Natural killer cell (primary cell): ENCODE measurements at regions not wholly inside any gene's neighbourhood (a gene's known extent, or its start where the extent isn't known, plus 50 kb on each side); places are given as distances from the start of the nearest gene placed in this dataset.

ENCODE experiments used
- ATAC-seq, 3 donors: fragments of 150-1000 bp in 2 of 3; fragments of 200-7000 bp in 1 of 3; cut with Tn5 transposase; 1 replicate in 1 of 3; 2 replicates in 2 of 3; pipeline ENCODE4 v1.10.0; 2021; ENCODE audit warnings: mild to moderate bottlenecking in 2 of 3, moderate library complexity in 2 of 3
- DNase-seq, 2 donors: peaks; one replicate each; pipeline versions ENCODE4 v3.0.0 to v3.0.0-alpha.2; 2013 to 2021; ENCODE audit warnings: mixed read lengths in 1 of 2
- H3K27ac ChIP-seq: one replicate; pipeline ENCODE4 v1.5.1; 2013; ENCODE audit warnings: mild to moderate bottlenecking, low read length
- H3K27me3 ChIP-seq: one replicate; pipeline ENCODE4 v1.6.1; 2013; ENCODE audit warnings: low read length; ENCODE audit not compliant: control insufficient read depth, insufficient read depth
- H3K36me3 ChIP-seq: one replicate; pipeline ENCODE4 v1.6.1; 2013; ENCODE audit warnings: low read length; ENCODE audit not compliant: control insufficient read depth, insufficient read depth
- H3K4me1 ChIP-seq: one replicate; pipeline ENCODE4 v1.6.1; 2013; ENCODE audit warnings: low read length; ENCODE audit not compliant: control insufficient read depth, insufficient read depth
- H3K4me3 ChIP-seq: one replicate; pipeline ENCODE4 v1.5.1; 2013; ENCODE audit warnings: low read length
- H3K9me3 ChIP-seq: one replicate; pipeline ENCODE4 v1.6.1; 2013; ENCODE audit warnings: low read length; ENCODE audit not compliant: control insufficient read depth, insufficient read depth
- H3K27ac Mint-ChIP-seq, 2 donors: one replicate each; pipeline ENCODE4 v1.8.0; 2022; ENCODE audit warnings: mild to moderate bottlenecking in 2 of 2, mixed read lengths in 2 of 2, moderate library complexity in 1 of 2
- H3K27me3 Mint-ChIP-seq, 2 donors: one replicate each; pipeline ENCODE4 v1.8.0; 2022; ENCODE audit warnings: low read depth in 2 of 2, mixed read lengths in 2 of 2
- H3K36me3 Mint-ChIP-seq: one replicate; pipeline ENCODE4 v1.8.0; 2022; ENCODE audit warnings: mixed read lengths
- H3K4me1 Mint-ChIP-seq, 2 donors: one replicate each; pipeline ENCODE4 v1.8.0; 2022; ENCODE audit warnings: mixed read lengths in 2 of 2
- H3K4me3 Mint-ChIP-seq: one replicate; pipeline ENCODE4 v1.8.0; 2022; ENCODE audit warnings: mild to moderate bottlenecking, moderate library complexity, mixed read lengths
- H3K9me3 Mint-ChIP-seq, 2 donors: one replicate each; pipeline ENCODE4 v1.8.0; 2022; ENCODE audit warnings: mixed read lengths in 2 of 2
- WGBS: methylation state at CpG from one replicate; pipeline ENCODE4 v1.1.7; 2013; ENCODE audit warnings: missing lambda C conversion rate; ENCODE audit not compliant: insufficient coverage; 5-methylcytosine and 5-hydroxymethylcytosine counted together
- intact Hi-C: fragments of 100-400 bp; cut with micrococcal nuclease; formaldehyde crosslinking; loops from one replicate; pipeline ENCODE4 v1.14.2; 2022
- TF ChIP-seq, protein P1 (sequence below): fragments of 200-600 bp; IDR thresholded peaks from one replicate; pipeline ENCODE4 v1.8.0; 2022; ENCODE audit warnings: antibody characterized with exemption

- H3K4me1 ChIP-seq: no peaks in the 10 kb centered on the region
- no peaks in the 10 kb centered on the region for H3K9me3 ChIP-seq
- TF ChIP-seq, protein P1, sequence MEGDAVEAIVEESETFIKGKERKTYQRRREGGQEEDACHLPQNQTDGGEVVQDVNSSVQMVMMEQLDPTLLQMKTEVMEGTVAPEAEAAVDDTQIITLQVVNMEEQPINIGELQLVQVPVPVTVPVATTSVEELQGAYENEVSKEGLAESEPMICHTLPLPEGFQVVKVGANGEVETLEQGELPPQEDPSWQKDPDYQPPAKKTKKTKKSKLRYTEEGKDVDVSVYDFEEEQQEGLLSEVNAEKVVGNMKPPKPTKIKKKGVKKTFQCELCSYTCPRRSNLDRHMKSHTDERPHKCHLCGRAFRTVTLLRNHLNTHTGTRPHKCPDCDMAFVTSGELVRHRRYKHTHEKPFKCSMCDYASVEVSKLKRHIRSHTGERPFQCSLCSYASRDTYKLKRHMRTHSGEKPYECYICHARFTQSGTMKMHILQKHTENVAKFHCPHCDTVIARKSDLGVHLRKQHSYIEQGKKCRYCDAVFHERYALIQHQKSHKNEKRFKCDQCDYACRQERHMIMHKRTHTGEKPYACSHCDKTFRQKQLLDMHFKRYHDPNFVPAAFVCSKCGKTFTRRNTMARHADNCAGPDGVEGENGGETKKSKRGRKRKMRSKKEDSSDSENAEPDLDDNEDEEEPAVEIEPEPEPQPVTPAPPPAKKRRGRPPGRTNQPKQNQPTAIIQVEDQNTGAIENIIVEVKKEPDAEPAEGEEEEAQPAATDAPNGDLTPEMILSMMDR: no peak
- no peaks in the 10 kb centered on the region for H3K36me3 ChIP-seq
- Mint-ChIP-seq H3K27me3 (peaks cover 17 to 31% of the 10 kb centered on the region in 2 donors), H3K4me1 (no peaks in the 10 kb centered on the region), H3K27ac (no peak overlapping the region), H3K4me3 (no peak overlapping the region), H3K36me3 (no peaks in the 10 kb centered on the region), H3K9me3 (no peaks in the 10 kb centered on the region)
- H3K27ac ChIP-seq: no peak overlapping the region
- H3K27me3 ChIP-seq: no peaks in the 10 kb centered on the region
- whole genome bisulfite sequencing: 86% methylated on average over 10 of the region's 10 CpGs
- intact Hi-C loops: no loop called here
- no peak overlapping the region for H3K4me3 ChIP-seq
- DNase-seq: no peak
- ATAC-seq: no peak
Measured at GRCh38 chr15:79192462-79193036, 90.0 kb upstream of the ANKRD34C start.

- no peaks in the 10 kb centered on the region for H3K36me3 Mint-ChIP-seq
- H3K27ac ChIP-seq: no peak overlapping the region
- intact Hi-C loops: no loop called here
- H3K27me3 Mint-ChIP-seq: peaks cover 6 to 26% of the 10 kb centered on the region in 2 donors
- WGBS: 82% methylated on average over 8 of the region's 8 CpGs
- no peaks in the 10 kb centered on the region for H3K4me1 ChIP-seq
- H3K4me3 Mint-ChIP-seq: no peak overlapping the region
- DNase-seq (no peak), ATAC-seq (no peak)
- no peaks in the 10 kb centered on the region for H3K4me1 Mint-ChIP-seq
- no peak overlapping the region for H3K27ac Mint-ChIP-seq
- no peaks in the 10 kb centered on the region for H3K9me3 Mint-ChIP-seq
- H3K9me3 ChIP-seq: no peaks in the 10 kb centered on the region
- no peaks in the 10 kb centered on the region for H3K27me3 ChIP-seq
- H3K4me3 ChIP-seq: no peak overlapping the region
- no peaks in the 10 kb centered on the region for H3K36me3 ChIP-seq
- TF ChIP-seq, protein P1: no peak
Measured at GRCh38 chr15:79190093-79190492, 92.4 kb upstream of the ANKRD34C start.

- H3K36me3 Mint-ChIP-seq: no peaks in the 10 kb centered on the region
- Histone ChIP-seq H3K4me1 (no peaks in the 10 kb centered on the region), H3K9me3 (no peaks in the 10 kb centered on the region), H3K27ac (no peak overlapping the region), H3K36me3 (no peaks in the 10 kb centered on the region), H3K4me3 (no peak overlapping the region), H3K27me3 (no peaks in the 10 kb centered on the region)
- H3K4me1 Mint-ChIP-seq: no peaks in the 10 kb centered on the region
- TF ChIP-seq, protein P1: no peak
- ATAC-seq: no peak
- intact Hi-C loops: loop anchor here (10.0 kb wide), 2 partner anchors 332 to 432 kb away; no protein-coding TSS in a partner anchor
- no peaks in the 10 kb centered on the region for H3K9me3 Mint-ChIP-seq
- peaks cover 7 to 18% of the 10 kb centered on the region in 2 donors for H3K27me3 Mint-ChIP-seq
- no peak for DNase-seq
- 87% methylated on average over 8 of the region's 8 CpGs for WGBS
- no peak overlapping the region for H3K4me3 Mint-ChIP-seq
- no peak overlapping the region for H3K27ac Mint-ChIP-seq
Measured at GRCh38 chr15:79186616-79187015, 95.9 kb upstream of the ANKRD34C start.

- Histone ChIP-seq H3K9me3 (no peaks in the 10 kb centered on the region), H3K27ac (no peak overlapping the region), H3K4me3 (no peak overlapping the region), H3K27me3 (no peaks in the 10 kb centered on the region), H3K36me3 (no peaks in the 10 kb centered on the region), H3K4me1 (no peaks in the 10 kb centered on the region)
- ATAC-seq (no peak), DNase-seq (peak in 1 of 2 donors; percentile 6)
- Mint-ChIP-seq H3K4me3 (no peak overlapping the region), H3K9me3 (no peaks in the 10 kb centered on the region), H3K27ac (no peak overlapping the region), H3K27me3 (peaks cover 3 to 8% of the 10 kb centered on the region in 2 donors), H3K36me3 (no peaks in the 10 kb centered on the region), H3K4me1 (no peaks in the 10 kb centered on the region)
- WGBS: 87% methylated on average over 7 of the region's 7 CpGs
- intact Hi-C loops: loop anchor here (10.0 kb wide), 2 partner anchors 330 to 430 kb away; no protein-coding TSS in a partner anchor
- TF ChIP-seq, protein P1: no peak
Measured at GRCh38 chr15:79185199-79185598, 94.6 kb upstream of the RASGRF1 start.
